ENCODE measurements at regions not wholly inside any gene's neighbourhood (a gene's known extent, or its start where the extent isn't known, plus 50 kb on each side); places are given as distances from the start of the nearest gene placed in this dataset.

DNA sequence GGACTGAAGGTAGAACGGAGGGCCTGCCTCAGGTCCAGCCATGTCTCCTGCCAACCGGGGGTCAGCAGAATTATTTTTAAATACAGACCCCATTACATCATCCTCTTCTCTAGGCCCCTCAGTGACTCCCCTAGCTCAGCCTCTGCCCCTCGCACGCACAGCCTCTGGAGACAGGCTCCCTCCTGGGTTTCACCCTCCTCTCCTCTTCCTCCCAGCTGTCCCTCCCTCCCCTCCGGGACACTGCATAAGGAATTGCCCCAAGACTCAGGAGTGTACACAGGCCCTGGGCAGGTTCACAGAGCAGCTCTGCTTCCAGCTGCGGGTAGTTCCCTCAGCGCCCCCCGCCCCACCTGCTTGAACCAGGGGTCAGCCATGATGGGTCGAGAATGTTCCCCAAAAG lies 520.2 kb upstream of the MYT1L start:
- no peak for DNase-seq

DNA sequence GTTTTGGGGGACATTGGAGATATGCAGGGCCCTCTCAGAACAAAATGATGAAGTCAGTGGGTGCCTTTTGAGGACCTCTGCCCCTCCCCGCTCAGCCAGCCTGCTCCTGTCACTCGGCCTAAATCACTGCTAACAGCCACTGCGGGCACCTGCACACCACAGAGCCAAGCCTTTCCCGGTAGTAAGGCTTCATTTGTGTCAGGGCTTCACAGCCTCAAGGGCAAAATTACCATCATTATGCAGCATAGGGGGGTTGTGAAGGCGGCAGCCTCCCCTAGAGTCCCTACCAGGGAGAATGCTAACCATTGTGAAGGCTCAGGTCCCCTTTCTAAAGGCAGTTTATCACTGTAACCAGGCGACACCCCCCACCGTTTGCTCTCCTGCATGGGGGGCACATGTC lies 519.8 kb upstream of the MYT1L start:
- no peak for DNase-seq

- DNase-seq, result no peak
Measured at GRCh38 chr2:2850218-2850755, 519.2 kb upstream of the MYT1L start.

- no peak for DNase-seq
Measured at GRCh38 chr2:2849464-2850217, 518.6 kb upstream of the MYT1L start.

DNA sequence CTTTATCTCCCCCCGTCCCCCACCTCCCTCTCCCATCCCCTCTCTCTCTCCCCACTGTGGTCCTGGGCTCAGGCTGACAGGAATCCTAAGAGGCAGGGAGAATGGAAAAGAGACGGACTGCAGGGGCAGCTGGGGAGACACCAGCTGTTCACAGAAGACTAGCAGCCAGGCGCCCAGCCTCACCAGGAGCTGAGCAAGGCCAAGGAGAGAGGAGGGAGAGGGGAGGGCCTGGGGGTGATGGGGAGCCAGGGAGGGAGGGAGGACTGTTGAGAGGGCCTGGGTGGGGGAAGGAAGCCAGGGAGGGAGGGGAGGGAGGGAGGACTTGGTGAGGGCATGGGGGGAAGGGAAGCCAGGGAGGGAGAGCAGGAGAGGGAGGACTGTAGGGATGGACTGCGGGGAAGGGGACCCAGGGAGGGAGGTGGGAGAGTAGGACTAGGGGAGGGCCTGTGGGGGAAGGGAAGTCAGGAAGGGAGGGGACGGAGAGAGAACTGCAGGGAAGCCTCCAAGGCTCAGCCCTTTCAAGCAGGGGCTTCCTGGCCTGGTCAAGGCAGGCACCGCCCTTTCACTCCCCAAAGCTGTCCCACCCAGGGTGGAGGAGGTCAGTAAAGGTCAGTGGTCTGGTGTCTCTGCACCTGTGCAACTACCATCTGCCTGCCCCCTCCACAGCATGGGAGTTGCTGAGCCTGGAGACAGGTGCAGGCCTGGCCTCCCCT lies 517.7 kb upstream of the MYT1L start:
- DNase-seq, result peak in 15 of 51 donors; percentile 8 to 56 (median 20)

DNA sequence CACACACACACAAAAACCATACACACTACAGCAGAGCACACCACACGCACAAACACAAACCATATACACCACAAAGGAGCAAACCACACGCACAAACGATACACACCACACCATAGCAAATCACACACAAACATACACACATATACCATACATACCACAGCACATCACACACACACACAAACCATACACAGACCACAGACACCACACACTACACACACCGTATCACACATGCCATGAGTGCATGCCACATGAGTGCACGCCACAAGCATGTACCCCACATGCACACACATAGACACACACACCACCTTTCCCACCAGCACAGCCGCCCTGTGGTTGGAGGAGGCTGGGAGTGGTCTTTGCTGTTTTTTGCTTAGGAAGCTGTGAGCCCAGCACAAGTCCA lies 517.1 kb upstream of the MYT1L start:
- DNase-seq, result no peak

GRCh38 chr2:2847209-2847676 lies 516.2 kb upstream of the MYT1L start:
- DNase-seq, result peak in 1 of 51 donors; percentile 9

DNA sequence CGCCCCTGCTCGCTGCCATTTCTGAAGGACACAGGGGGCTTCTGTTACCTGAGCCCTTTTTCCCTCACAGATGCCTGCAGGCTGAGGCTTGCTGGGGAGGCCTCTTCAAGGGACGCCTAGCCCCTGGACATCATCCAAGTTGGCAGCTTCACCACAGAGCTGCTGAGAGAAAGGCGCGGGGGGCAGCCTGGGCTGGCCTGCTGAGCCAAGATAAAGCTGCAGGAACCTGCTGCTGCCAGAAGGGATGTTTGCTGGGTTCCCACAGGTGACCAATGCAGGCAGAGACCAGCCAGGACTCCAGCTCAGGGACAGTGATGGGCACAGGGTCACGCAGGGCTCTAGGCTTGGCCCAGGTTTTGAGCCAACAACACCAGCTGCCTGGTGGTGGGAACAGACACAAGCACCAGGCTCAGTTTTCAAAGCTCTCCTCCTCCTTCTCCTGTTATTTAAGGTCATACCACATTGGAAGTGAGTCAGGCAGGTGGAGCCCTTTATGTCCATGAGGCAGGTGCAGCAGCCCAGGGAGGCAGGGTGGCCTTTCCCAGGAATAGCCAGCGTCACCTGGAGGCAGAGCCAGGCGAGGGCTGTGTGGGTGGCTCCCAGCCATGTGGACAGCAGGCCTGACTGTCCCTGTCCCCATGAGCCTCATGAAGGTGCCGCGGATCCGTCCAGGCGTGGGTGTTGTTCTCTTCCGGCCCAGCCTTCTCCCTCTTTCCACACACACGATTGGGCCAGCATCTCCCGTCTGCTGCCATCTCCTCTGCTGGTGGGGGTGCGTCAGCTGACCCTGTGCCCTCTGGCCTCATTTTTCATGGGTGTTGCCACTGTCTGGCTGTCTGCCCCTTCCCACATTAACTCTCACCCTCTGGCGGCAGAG lies 515.5 kb upstream of the MYT1L start:
- peak in 27 of 51 donors; percentile 14 to 63 (median 39) for DNase-seq

GRCh38 chr2:2845806-2846315 lies 514.8 kb upstream of the MYT1L start:
- DNase-seq, result no peak

- DNase-seq, result no peak
Measured at GRCh38 chr2:2845267-2845666, 514.2 kb upstream of the MYT1L start.

DNA sequence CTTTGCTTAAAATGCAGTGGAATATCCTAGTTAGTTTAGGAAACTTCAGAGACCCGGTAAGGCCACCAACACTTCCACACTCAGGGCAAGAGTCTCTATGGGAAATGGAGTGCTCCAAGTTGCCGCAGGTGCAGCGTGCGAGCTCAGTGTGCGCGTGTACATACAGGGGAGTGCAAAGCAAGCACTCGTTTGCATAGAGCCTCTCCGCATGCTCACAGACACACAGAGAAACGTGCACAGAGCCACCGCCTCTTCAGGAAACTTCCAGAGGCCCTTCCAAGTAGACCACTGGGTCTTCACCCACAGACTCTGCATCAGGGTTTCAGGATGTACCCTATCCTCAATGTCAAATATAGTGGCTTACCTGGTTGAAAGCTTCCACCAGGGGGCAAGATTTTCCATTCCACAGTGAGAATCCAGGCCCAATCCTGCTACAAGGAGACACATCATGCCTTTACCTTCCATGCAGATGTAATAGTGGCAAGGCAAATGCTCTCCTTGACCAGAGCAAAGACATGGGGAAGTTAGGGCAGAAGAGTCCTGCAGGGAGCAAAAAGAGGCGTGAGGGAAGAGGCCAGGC lies 513.0 kb upstream of the MYT1L start:
- DNase-seq, result no peak

DNA sequence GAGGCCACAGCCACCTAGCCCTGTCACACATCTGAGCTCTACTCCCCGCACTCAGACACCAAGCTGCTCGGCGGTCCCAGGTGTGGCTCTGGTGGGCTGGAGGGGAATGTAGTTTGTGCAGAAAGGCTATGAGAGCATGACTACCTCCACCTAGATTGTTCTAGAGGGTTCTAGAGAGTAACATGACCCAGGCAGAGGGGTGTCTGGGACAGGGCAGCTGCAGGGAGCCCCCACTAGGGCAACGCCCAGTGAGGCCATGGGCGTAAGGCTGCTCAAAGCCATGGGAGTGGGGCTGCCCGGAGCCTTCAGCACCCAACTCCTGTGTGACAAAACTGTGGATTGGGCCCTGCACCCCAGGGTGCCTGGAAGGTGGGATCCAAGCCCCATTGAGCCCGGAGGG lies 511.4 kb upstream of the MYT1L start:
- DNase-seq, result no peak

GRCh38 chr2:2840681-2841300 lies 509.7 kb upstream of the MYT1L start:
- peak in 1 of 51 donors; percentile 48 for DNase-seq

GRCh38 chr2:2839782-2840531 lies 508.9 kb upstream of the MYT1L start:
- peak in 25 of 51 donors; percentile 6 to 58 (median 41) for DNase-seq

DNA sequence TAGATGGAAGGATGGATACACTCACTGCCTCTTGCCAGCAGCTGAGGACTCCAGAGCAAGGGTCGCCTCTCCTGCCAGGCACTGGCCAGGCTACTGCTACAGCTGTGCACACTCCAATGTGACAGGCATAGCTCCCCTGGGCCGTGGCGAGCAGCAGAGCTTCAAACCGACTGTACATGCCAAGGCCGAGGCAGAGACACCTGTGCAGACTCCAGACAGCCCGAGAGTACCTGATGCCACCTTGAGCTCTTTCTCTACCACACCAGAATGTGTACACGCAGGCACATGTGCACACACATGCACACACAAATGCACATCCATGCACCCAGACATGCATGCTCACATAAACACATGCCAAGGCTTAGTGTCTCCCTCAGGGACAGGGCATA lies 508.3 kb upstream of the MYT1L start:
- no peak for DNase-seq

DNA sequence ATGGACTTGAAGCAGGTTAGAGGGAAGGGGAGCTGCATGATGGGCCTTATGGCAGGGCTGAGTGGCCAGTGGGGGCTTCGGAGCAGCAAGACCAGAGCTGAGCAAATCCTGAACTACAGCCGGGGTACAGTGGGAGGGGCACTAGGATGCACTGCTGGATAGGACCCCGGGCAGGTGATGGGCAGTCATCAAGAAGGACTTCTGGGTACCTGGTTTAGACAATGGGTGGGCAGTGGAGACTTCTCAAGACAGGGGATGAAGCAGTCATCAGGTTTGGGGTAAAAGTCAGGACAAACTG lies 507.4 kb upstream of the MYT1L start:
- DNase-seq, result no peak

DNA sequence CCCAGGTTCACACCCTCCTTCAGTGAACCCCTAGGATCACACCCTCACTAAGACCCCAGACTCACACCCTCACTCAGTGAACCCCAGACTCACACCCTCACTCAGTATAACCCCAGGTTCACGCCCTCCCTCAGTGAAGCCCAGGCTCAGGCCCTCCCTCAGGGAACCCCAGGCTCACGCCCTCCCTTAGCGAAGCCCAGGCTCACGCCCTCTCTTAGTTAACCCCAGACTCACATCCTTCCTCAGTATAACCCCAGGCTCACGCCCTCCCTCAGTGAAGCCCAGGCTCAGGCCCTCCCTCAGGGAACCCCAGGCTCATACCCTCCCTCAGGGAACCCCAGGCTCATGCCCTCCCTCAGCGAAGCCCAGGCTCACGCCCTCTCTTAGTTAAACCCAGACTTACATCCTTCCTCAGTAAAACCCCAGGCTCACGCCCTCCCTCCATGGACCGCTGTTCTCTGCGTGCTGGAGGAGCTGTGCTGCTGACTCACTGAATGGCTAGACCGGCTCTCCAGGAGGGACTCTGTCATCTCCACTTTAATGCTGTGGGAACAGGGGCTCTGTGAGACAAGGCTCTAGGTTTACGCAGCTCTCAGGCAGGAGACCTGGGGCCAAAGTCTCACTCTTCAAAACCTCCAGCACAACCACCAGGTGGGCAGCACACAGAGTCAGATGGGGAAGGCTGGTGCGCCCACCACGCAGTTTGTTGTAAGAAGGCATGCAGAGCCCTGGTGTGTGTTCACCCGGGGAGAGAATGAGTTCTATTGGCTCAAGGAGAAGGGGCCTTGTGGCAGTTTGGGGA lies 506.9 kb upstream of the MYT1L start:
- no peak for DNase-seq

DNA sequence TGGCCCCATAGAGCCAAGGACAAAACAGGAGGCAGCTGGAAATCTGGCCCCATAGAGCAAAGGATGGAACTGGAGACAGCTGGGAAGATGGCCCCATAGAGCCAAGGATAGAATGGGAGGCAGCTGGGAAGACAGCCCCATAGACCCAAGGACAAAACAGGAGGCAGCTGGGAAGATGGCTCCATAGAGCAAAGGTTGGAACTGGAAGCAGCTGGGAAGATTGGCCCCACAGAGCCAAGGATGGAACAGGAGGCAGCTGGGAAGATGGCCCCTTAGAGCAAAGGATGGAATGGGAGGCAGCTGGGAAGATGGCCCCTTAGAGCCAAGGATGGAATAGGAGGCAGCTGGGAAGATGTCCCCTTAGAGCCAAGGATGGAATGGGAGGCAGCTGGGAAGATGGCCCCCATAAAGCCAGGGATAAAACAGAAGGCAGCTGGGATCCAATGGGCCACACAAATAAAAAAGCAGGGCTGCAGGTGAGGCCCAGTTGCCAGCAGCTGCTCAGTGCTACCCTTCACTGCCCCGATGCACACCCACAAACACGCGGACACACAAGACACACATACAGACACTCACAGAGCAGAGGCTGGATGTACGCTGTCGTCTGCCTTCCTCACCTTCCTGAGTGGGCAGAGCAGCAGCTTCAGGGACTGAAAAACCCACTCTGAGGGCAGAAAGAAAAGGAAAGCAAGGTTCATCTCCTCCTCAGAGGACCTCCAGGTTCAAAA lies 505.4 kb upstream of the MYT1L start:
- DNase-seq, result no peak

Data from hypothalamus (tissue), 51 donors.